ENCODE measurements at regions not wholly inside any gene's neighbourhood (a gene's known extent, or its start where the extent isn't known, plus 50 kb on each side); places are given as distances from the start of the nearest gene placed in this dataset.

DNA sequence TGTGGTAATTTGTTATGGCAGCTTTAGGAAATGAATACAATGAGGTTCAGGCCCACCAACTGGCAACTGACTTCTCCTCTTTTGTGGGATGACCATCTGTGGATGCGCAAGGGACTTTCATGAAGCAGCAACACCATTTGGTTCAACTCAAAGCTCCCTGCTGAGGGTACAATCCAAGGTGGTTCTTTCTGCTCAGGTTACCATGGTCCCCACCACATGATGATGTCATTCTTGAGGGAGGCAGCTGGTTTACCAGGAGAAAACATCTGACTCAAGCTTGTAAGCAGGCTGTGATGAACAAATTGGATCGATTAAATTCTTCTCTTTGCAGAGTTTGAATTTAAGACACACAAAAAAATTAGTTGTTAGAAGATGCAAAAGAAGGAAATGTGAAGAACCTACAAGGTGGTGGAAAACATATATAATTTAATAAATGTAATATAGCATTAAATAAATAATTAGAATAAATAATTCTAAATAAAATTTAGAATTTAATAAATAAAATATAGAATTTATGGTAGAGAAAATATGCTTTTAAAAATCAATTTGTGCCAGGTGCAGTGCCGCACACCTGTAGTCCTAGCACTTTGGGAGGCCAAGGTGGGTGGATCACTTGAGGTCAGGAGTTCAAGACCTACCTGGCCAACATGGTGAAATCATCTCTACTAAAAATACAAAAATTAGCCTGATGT lies 67.6 kb upstream of the ANKFN1 start:
- no peak for DNase-seq (ENCODE audit: insufficient read length, low spot score)
- no peak for FAIRE-seq
- TF ChIP-seq, protein P1, sequence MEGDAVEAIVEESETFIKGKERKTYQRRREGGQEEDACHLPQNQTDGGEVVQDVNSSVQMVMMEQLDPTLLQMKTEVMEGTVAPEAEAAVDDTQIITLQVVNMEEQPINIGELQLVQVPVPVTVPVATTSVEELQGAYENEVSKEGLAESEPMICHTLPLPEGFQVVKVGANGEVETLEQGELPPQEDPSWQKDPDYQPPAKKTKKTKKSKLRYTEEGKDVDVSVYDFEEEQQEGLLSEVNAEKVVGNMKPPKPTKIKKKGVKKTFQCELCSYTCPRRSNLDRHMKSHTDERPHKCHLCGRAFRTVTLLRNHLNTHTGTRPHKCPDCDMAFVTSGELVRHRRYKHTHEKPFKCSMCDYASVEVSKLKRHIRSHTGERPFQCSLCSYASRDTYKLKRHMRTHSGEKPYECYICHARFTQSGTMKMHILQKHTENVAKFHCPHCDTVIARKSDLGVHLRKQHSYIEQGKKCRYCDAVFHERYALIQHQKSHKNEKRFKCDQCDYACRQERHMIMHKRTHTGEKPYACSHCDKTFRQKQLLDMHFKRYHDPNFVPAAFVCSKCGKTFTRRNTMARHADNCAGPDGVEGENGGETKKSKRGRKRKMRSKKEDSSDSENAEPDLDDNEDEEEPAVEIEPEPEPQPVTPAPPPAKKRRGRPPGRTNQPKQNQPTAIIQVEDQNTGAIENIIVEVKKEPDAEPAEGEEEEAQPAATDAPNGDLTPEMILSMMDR (IDR thresholded peaks at IDR 0.05; ENCODE audit: insufficient read depth, missing control alignments), result no peak

DNA sequence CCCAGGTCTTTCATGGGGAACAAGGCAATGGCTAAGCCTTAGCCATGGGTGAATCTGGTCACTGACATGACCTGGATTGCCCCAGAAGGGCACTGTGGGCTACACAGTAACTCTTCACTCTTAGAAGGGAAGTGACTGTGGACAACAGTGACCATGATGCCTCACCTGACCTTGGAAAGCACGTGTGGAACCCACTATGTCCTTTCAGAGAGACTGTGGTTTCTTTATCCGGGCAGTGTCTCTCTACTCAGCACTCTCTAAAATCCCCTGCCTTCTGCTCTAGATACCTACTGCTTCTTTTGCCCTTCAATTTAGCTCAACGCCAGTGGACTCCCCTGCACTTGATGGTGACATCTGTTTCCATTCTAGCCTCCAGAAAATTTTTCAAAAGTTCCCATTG lies 66.1 kb upstream of the ANKFN1 start:
- DNase-seq (ENCODE audit: insufficient read length, low spot score) (no peak), FAIRE-seq (no peak)
- TF ChIP-seq, protein P1 (IDR thresholded peaks at IDR 0.05; ENCODE audit: insufficient read depth, missing control alignments), result no peak

DNA sequence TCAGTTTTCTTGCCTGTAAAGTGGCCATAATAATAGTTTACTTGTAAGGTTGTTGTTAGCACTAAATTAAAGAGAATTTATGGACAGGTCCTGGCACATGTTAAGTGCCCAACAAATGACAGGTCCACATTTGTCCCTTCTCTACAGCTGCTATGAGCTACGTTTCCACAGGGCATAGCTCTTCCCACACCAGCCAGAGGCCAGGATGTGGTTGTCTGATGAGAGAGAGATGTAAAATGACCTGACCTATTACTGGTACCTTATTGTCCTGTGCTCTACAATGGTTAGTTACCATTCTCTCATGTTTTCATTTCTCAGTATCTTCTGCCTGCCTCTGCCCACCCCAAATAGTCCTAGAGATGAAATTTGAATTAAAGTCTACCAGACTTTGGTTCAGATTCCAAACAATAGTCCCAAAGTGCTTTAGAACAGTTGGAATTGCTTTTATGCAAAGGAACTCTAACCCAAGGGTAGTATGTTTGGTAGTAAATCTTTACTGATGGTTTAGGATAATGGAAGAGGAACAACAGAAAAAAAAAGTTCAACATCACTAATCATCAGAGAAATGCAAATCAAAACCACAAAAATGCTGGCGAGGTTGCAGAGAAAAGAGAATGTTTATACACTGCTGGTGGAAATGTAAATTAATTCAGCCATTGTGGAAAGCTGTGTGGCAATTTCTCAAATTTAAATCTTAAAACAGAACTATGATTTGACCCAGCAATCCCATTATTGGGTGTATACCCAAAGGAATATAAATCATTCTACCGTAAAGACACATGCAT lies 57.1 kb upstream of the ANKFN1 start:
- TF ChIP-seq, protein P1 (IDR thresholded peaks at IDR 0.05; ENCODE audit: insufficient read depth, missing control alignments), result no peak
- no peak for DNase-seq (ENCODE audit: insufficient read length, low spot score)
- FAIRE-seq, result no peak

DNA sequence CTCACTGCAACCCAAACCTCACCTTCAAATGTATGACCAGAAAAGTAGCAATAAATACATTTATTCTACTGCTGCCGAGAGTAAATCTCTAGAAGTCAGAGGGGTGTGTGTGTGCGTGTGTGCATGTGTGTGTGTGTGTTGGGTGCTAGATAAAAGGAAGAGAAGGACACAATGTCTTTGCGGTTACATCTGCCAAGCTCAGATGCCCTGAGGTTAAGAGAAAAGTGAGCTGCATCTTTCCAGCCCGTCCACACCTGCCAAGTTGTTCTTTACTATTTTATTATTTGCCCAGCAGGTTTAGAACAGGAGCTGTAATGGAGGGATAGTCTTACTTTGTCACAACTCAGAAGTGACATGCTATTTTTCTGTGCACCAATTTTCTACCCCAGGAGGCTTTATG lies 54.5 kb upstream of the ANKFN1 start:
- no peak for FAIRE-seq
- TF ChIP-seq, protein P1 (IDR thresholded peaks at IDR 0.05; ENCODE audit: insufficient read depth, missing control alignments), result no peak
- no peak for DNase-seq (ENCODE audit: insufficient read length, low spot score)

DNA sequence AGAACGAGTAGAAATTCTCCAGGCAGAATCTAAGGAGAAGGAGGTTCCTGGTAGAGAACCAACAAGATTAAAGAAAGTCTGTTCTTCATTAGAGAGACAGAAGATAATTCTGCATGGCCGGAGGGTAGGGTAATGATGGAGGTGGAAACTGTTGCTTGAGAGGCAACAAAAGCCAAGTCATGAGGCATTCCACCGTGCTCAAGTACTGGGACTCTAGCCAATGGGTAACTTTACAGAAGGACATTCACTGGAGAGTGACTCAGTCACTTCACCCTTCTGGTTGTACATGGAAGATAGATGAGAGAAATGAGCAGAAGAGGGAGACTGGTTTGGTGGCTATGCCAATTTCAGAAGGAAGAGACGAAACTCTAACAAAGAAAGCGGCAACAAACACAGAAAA lies 53.6 kb upstream of the ANKFN1 start:
- FAIRE-seq (no peak), DNase-seq (ENCODE audit: insufficient read length, low spot score) (no peak)
- TF ChIP-seq, protein P1 (IDR thresholded peaks at IDR 0.05; ENCODE audit: insufficient read depth, missing control alignments), result no peak

All from D721Med (cell line).